OCI-LY1 (cell line): ENCODE measurements at regions not wholly inside any gene's neighbourhood (a gene's known extent, or its start where the extent isn't known, plus 50 kb on each side); places are given as distances from the start of the nearest gene placed in this dataset.

Experiments
- H2AFZ ChIP-seq: fragments of 200-600 bp; sonication (generic), shearing (Covaris generic); 2 replicates; pipeline ENCODE4 v1.6.0; 2014; ENCODE audit warnings: antibody characterized with exemption, mild to moderate bottlenecking, low read length
- H3F3A ChIP-seq: fragments of 200-600 bp; sonication (generic), shearing (Covaris generic); 2 replicates; pipeline ENCODE4 v1.6.0; 2014; ENCODE audit warnings: mild to moderate bottlenecking, antibody characterized with exemption, low read length, moderate library complexity; ENCODE audit not compliant: insufficient read depth
- H3K27ac ChIP-seq: fragments of 200-600 bp; sonication (generic); 2 replicates; pipeline ENCODE4 v1.5.1; 2014; ENCODE audit warnings: low read length, mixed run types, mild to moderate bottlenecking, low read depth; ENCODE audit not compliant: poor library complexity, severe bottlenecking
- H3K27me3 ChIP-seq: fragments of 200-600 bp; sonication (generic); 2 replicates; pipeline ENCODE4 v1.6.0; 2014; ENCODE audit warnings: antibody characterized with exemption, mild to moderate bottlenecking, low read length, moderate library complexity; ENCODE audit not compliant: insufficient read depth
- H3K36me3 ChIP-seq: fragments of 200-600 bp; sonication (generic); 2 replicates; pipeline ENCODE4 v1.6.1; 2014; ENCODE audit warnings: mild to moderate bottlenecking, antibody characterized with exemption, low read length, moderate library complexity, mixed read lengths; ENCODE audit not compliant: insufficient read depth
- H3K4me1 ChIP-seq: fragments of 200-600 bp; sonication (generic); 2 replicates; pipeline ENCODE4 v1.5.1; 2014; ENCODE audit warnings: mild to moderate bottlenecking, low read length, moderate library complexity; ENCODE audit not compliant: insufficient read depth, severe bottlenecking
- H3K4me2 ChIP-seq: fragments of 200-600 bp; sonication (generic), shearing (Covaris generic); 2 replicates; pipeline ENCODE4 v1.6.1; 2014; ENCODE audit warnings: low read length
- H3K4me3 ChIP-seq: fragments of 200-600 bp; sonication (generic); 2 replicates; pipeline ENCODE4 v1.5.1; 2014; ENCODE audit warnings: low read length, low read depth, mild to moderate bottlenecking, mixed read lengths; ENCODE audit not compliant: poor library complexity, severe bottlenecking
- H3K79me2 ChIP-seq: fragments of 200-600 bp; shearing (Covaris generic); 2 replicates; pipeline ENCODE4 v1.6.1; 2016; ENCODE audit warnings: mixed run types, low read length, mixed read lengths; ENCODE audit not compliant: insufficient read depth
- H3K9ac ChIP-seq: fragments of 200-600 bp; sonication (generic), shearing (Covaris generic); 2 replicates; pipeline ENCODE4 v1.6.1; 2014; ENCODE audit warnings: mild to moderate bottlenecking, low read length, mixed read lengths
- H3K9me2 ChIP-seq: fragments of 200-600 bp; sonication (generic), shearing (Covaris generic); 2 replicates; pipeline ENCODE4 v1.6.1; 2014; ENCODE audit warnings: low read depth, mild to moderate bottlenecking, low read length, mixed read lengths
- H3K9me3 ChIP-seq: fragments of 200-600 bp; shearing (Covaris generic); 2 replicates; pipeline ENCODE4 v1.6.1; 2014; ENCODE audit warnings: low read length, mixed read lengths
- H4K20me1 ChIP-seq: fragments of 200-600 bp; sonication (generic), shearing (Covaris generic); 2 replicates; pipeline ENCODE4 v1.6.0; 2016; ENCODE audit warnings: mild to moderate bottlenecking, low read length; ENCODE audit not compliant: insufficient read depth
- EZH2 ChIP-seq: fragments of 200-600 bp; sonication (generic), shearing (Covaris generic); IDR thresholded peaks from 2 replicates; pipeline ENCODE4 v1.8.0; 2017; ENCODE audit warnings: borderline replicate concordance, mixed run types, mild to moderate bottlenecking, antibody characterized with exemption, low read length, moderate library complexity, mixed read lengths
- TF ChIP-seq, protein P1 (sequence below): fragments of 200-600 bp; sonication (generic), shearing (Covaris generic); IDR thresholded peaks from 2 replicates; pipeline ENCODE4 v1.5.1; 2017; ENCODE audit warnings: mild to moderate bottlenecking, antibody characterized with exemption, low read length, moderate library complexity, mixed read lengths

DNA sequence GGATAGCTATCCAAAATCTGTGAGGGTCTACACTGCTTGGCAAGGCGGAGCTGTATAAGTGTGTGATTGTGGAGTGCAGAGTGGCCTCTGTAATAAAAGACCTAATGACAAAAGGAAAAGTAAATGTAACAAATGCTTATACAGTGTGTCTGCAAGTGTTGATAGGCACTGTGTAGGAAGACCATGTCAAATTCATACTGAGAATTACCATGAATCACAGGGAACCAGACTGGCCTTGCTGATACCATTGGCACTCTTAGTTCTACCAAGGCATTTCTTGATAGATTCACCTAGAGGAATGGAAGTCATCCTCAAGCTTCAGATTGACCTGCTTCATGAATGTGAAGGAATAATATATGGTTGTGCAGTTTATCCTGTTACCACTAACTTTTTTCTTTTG lies 58.8 kb downstream of the CYCS start:
- no peaks in the 10 kb centered on the region for H3K27me3 ChIP-seq
- no peaks in the 10 kb centered on the region for H4K20me1 ChIP-seq
- peaks cover 12% of the 10 kb centered on the region for H3K4me1 ChIP-seq
- no peak overlapping the region for H2AFZ ChIP-seq
- no peak overlapping the region for H3K4me2 ChIP-seq
- no peak overlapping the region for H3K27ac ChIP-seq
- TF ChIP-seq, protein P1, sequence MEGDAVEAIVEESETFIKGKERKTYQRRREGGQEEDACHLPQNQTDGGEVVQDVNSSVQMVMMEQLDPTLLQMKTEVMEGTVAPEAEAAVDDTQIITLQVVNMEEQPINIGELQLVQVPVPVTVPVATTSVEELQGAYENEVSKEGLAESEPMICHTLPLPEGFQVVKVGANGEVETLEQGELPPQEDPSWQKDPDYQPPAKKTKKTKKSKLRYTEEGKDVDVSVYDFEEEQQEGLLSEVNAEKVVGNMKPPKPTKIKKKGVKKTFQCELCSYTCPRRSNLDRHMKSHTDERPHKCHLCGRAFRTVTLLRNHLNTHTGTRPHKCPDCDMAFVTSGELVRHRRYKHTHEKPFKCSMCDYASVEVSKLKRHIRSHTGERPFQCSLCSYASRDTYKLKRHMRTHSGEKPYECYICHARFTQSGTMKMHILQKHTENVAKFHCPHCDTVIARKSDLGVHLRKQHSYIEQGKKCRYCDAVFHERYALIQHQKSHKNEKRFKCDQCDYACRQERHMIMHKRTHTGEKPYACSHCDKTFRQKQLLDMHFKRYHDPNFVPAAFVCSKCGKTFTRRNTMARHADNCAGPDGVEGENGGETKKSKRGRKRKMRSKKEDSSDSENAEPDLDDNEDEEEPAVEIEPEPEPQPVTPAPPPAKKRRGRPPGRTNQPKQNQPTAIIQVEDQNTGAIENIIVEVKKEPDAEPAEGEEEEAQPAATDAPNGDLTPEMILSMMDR = no peak
- TF ChIP-seq EZH2 = no peak
- no peaks in the 10 kb centered on the region for H3F3A ChIP-seq
- H3K79me2 ChIP-seq = no peaks in the 10 kb centered on the region
- no peaks in the 10 kb centered on the region for H3K36me3 ChIP-seq
- H3K4me3 ChIP-seq = no peak overlapping the region
- H3K9me3 ChIP-seq = no peaks in the 10 kb centered on the region
- H3K9me2 ChIP-seq = no peaks in the 10 kb centered on the region
- no peak overlapping the region for H3K9ac ChIP-seq

DNA sequence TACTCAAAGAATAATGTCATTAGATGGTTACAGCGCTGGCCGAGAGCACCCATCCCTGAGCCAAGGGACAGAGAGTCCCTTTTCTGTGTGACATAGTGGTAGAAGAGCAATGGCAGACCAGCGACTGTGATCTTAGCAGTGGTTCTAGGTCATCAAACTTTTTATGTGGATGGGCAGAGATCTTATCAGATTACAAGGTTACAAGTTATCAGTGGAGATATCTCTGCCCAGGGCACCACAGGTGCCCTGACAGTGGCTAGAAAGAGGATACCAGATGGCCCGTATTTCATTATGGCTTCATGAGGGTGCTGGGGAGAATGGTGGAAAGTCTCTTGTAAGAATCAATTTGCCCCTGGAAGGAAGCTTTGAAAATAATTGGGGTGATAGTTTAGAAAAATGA lies 62.7 kb downstream of the CYCS start:
- H3K4me3 ChIP-seq = no peak overlapping the region
- no peaks in the 10 kb centered on the region for H3K9me2 ChIP-seq
- H3K9me3 ChIP-seq = no peaks in the 10 kb centered on the region
- H3K27ac ChIP-seq = no peak overlapping the region
- TF ChIP-seq, protein P1 = no peak
- TF ChIP-seq EZH2 = no peak
- H3K36me3 ChIP-seq = no peaks in the 10 kb centered on the region
- H2AFZ ChIP-seq = no peak overlapping the region
- no peaks in the 10 kb centered on the region for H3F3A ChIP-seq
- no peaks in the 10 kb centered on the region for H3K27me3 ChIP-seq
- no peaks in the 10 kb centered on the region for H4K20me1 ChIP-seq
- H3K4me1 ChIP-seq = no peaks in the 10 kb centered on the region
- H3K4me2 ChIP-seq = no peak overlapping the region
- no peaks in the 10 kb centered on the region for H3K79me2 ChIP-seq
- no peak overlapping the region for H3K9ac ChIP-seq

DNA sequence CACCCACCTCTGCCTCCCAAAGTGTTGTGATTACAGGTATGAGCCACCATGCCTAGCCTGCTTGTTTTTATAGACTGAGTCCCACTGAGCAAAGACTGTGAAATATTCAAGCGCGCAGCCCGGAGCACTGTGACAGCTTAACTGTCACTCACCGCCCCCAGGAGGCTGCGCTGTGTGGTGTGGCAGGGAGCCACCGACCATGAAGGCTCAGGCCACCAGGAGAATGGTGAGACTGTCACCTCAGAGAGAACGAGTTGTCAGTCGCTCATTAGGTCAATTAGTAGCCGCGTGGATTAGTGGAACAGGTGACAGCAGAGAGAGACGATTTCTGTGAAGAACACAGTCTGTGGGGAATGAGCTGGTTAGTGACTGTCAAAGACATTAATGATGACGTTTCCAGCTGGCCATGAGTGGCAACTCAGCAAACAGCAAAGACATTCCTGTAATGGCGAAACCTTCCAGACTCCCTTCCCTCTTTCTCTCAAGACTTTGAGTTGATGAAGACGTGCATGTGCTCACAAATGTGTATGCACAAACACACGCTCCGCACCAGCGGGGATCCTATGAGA lies 64.5 kb downstream of the CYCS start:
- Histone ChIP-seq H3K27me3 (peaks cover 8% of the 10 kb centered on the region; the same call in 1 of the 2 replicates), H3F3A (no peaks in the 10 kb centered on the region), H3K4me3 (no peak overlapping the region), H3K9me2 (no peaks in the 10 kb centered on the region), H3K79me2 (no peaks in the 10 kb centered on the region), H3K4me1 (no peaks in the 10 kb centered on the region), H2AFZ (no peak overlapping the region), H3K9ac (no peak overlapping the region), H3K9me3 (no peaks in the 10 kb centered on the region), H3K36me3 (no peaks in the 10 kb centered on the region), H4K20me1 (no peaks in the 10 kb centered on the region), H3K27ac (no peak overlapping the region), H3K4me2 (no peak overlapping the region)
- no peak for TF ChIP-seq EZH2
- TF ChIP-seq, protein P1 = no peak
